Renal cortex interstitium (tissue), 11 donors: ENCODE measurements at regions not wholly inside any gene's neighbourhood (a gene's known extent, or its start where the extent isn't known, plus 50 kb on each side); places are given as distances from the start of the nearest gene placed in this dataset.

Experiments used
- DNase-seq, 11 donors: peaks; one replicate each; pipeline ENCODE4 v3.0.0-alpha.2; 2013; ENCODE audit warnings: low read depth in 9 of 11, low spot score in 4 of 11; ENCODE audit errors: extremely low read depth in 1 of 11

GRCh38 chr12:27382924-27383323 lies 50.3 kb downstream of the BMAL2 start:
- DNase-seq: no peak

GRCh38 chr12:27383429-27384260 lies 51.0 kb downstream of the BMAL2 start:
- DNase-seq: peak in 7 of 11 donors; percentile 22 to 55 (median 38)

GRCh38 chr12:27384261-27384590 lies 51.6 kb downstream of the BMAL2 start:
- DNase-seq: no peak

- DNase-seq: no peak
These were observed 53.3 kb downstream of the BMAL2 start for GRCh38 chr12:27385766-27386564.

GRCh38 chr12:27387473-27387872 lies 54.8 kb downstream of the BMAL2 start:
- DNase-seq: no peak

- DNase-seq: no peak
These were observed 56.0 kb downstream of the BMAL2 start for GRCh38 chr12:27388650-27389049.

GRCh38 chr12:27394676-27395075 lies 51.9 kb upstream of the SMCO2 start:
- no peak for DNase-seq

GRCh38 chr12:27396216-27396815 lies 50.2 kb upstream of the SMCO2 start:
- no peak for DNase-seq
